Tibial nerve (tissue), 4 donors: ENCODE measurements at regions not wholly inside any gene's neighbourhood (a gene's known extent, or its start where the extent isn't known, plus 50 kb on each side); places are given as distances from the start of the nearest gene placed in this dataset.

Experiments used
- DNase-seq, 2 donors: peaks; one replicate each; pipeline ENCODE4 v3.0.0-alpha.2; 2019; ENCODE audit warnings: low spot score in 2 of 2
- H3K27ac ChIP-seq, 4 donors: fragments of 200-600 bp; sonication (generic) in 3 of 4; one replicate each; pipeline ENCODE4 v1.5.1; 2017 to 2019; ENCODE audit warnings: mild to moderate bottlenecking in 1 of 4
- H3K27me3 ChIP-seq, 2 donors: fragments of 200-600 bp; sonication (generic) in 1 of 2; one replicate each; pipeline versions ENCODE4 v1.5.1 to v1.6.0; 2017 to 2019
- H3K36me3 ChIP-seq, 3 donors: fragments of 200-600 bp; sonication (generic); one replicate each; pipeline ENCODE4 v1.5.1; 2018 to 2019
- H3K4me1 ChIP-seq, 4 donors: fragments of 200-600 bp; sonication (generic) in 3 of 4; one replicate each; pipeline ENCODE4 v1.5.1; 2017 to 2019
- H3K4me3 ChIP-seq, 4 donors: fragments of 200-600 bp; sonication (generic) in 3 of 4; one replicate each; pipeline ENCODE4 v1.5.1; 2017 to 2019; ENCODE audit warnings: mild to moderate bottlenecking in 1 of 4, moderate library complexity in 1 of 4
- H3K9me3 ChIP-seq, 4 donors: fragments of 200-600 bp; sonication (generic) in 3 of 4; one replicate each; pipeline ENCODE4 v1.5.1; 2017 to 2019
- CTCF ChIP-seq, 5 experiments: fragments of 200-600 bp in 3 of 5; fragments of 450-650 bp in 2 of 5; sonication (generic) in 3 of 5; IDR thresholded peaks; one replicate each; pipeline ENCODE4 v1.5.1; 2016 to 2019; ENCODE audit warnings: antibody characterized with exemption in 5 of 5, mild to moderate bottlenecking in 3 of 5, moderate library complexity in 2 of 5
- EP300 ChIP-seq, 2 donors: sonication (generic); formaldehyde crosslinking; IDR thresholded peaks; one replicate each; pipeline ENCODE4 v1.6.1; 2017; ENCODE audit warnings: antibody characterized with exemption in 2 of 2, mild to moderate bottlenecking in 1 of 2
- POLR2A ChIP-seq, 2 donors: fragments of 450-650 bp; IDR thresholded peaks; one replicate each; pipeline ENCODE4 v1.6.1; 2017; ENCODE audit warnings: antibody characterized with exemption in 2 of 2, mild to moderate bottlenecking in 2 of 2, moderate library complexity in 2 of 2
- WGBS, 2 donors: methylation state at CpG; one replicate each; pipeline ENCODE4 v1.1.5; 2018; 5-methylcytosine and 5-hydroxymethylcytosine counted together

GRCh38 chr14:95818581-95818980, 58.1 kb upstream of the TUNAR start:
- H3K4me3 ChIP-seq: no peak overlapping the region
- H3K4me1 ChIP-seq: no peaks in the 10 kb centered on the region
- 65 to 69% methylated on average over 5 of the region's 5 CpGs for WGBS, 2 donors
- peaks cover 0 to 2% (median 0%) of the 10 kb centered on the region in 4 donors for H3K9me3 ChIP-seq
- H3K36me3 ChIP-seq: no peaks in the 10 kb centered on the region
- TF ChIP-seq EP300 (IDR thresholded peaks at IDR 0.05) (no peak), POLR2A (IDR thresholded peaks at IDR 0.05) (no peak), CTCF (IDR thresholded peaks at IDR 0.05) (no peak)
- no peak overlapping the region for H3K27ac ChIP-seq
- DNase-seq: no peak
- peaks cover 0 to 2% of the 10 kb centered on the region in 2 donors for H3K27me3 ChIP-seq

GRCh38 chr14:95817271-95817670, 59.4 kb upstream of the TUNAR start:
- DNase-seq: no peak
- Histone ChIP-seq H3K4me3 (no peak overlapping the region), H3K27me3 (peaks cover 0 to 2% of the 10 kb centered on the region in 2 donors), H3K9me3 (peaks cover 0 to 2% (median 0%) of the 10 kb centered on the region in 4 donors), H3K36me3 (no peaks in the 10 kb centered on the region), H3K4me1 (no peaks in the 10 kb centered on the region), H3K27ac (no peak overlapping the region)
- WGBS, 2 donors: 57% methylated on average over 2 of the region's 2 CpGs
- TF ChIP-seq POLR2A (IDR thresholded peaks at IDR 0.05) (no peak), EP300 (IDR thresholded peaks at IDR 0.05) (no peak), CTCF (IDR thresholded peaks at IDR 0.05) (no peak)

GRCh38 chr14:95816539-95816938, 60.1 kb upstream of the TUNAR start:
- Histone ChIP-seq H3K27ac (no peak overlapping the region), H3K27me3 (peaks cover 0 to 2% of the 10 kb centered on the region in 2 donors), H3K4me3 (no peak overlapping the region), H3K36me3 (no peaks in the 10 kb centered on the region), H3K4me1 (no peaks in the 10 kb centered on the region), H3K9me3 (peaks cover 0 to 2% (median 0%) of the 10 kb centered on the region in 4 donors)
- 77 to 83% methylated on average over 7 of the region's 7 CpGs for WGBS, 2 donors
- no peak for DNase-seq
- TF ChIP-seq CTCF (IDR thresholded peaks at IDR 0.05): no peak
- no peak for TF ChIP-seq POLR2A (IDR thresholded peaks at IDR 0.05)
- TF ChIP-seq EP300 (IDR thresholded peaks at IDR 0.05): no peak

- Histone ChIP-seq H3K4me1 (no peaks in the 10 kb centered on the region), H3K9me3 (no peaks in the 10 kb centered on the region), H3K4me3 (no peak overlapping the region), H3K36me3 (no peaks in the 10 kb centered on the region), H3K27me3 (peaks cover 0 to 2% of the 10 kb centered on the region in 2 donors), H3K27ac (no peak overlapping the region)
- no peak for TF ChIP-seq EP300 (IDR thresholded peaks at IDR 0.05)
- no peak for TF ChIP-seq POLR2A (IDR thresholded peaks at IDR 0.05)
- TF ChIP-seq CTCF (IDR thresholded peaks at IDR 0.05): no peak
- DNase-seq: no peak
- 27 to 36% methylated on average over 11 of the region's 11 CpGs for WGBS, 2 donors
Measured at GRCh38 chr14:95815226-95815690, 61.4 kb upstream of the TUNAR start.

- no peaks in the 10 kb centered on the region for H3K36me3 ChIP-seq
- H3K4me1 ChIP-seq: no peaks in the 10 kb centered on the region
- no peak overlapping the region for H3K4me3 ChIP-seq
- no peak for TF ChIP-seq POLR2A (IDR thresholded peaks at IDR 0.05)
- no peak for TF ChIP-seq EP300 (IDR thresholded peaks at IDR 0.05)
- TF ChIP-seq CTCF (IDR thresholded peaks at IDR 0.05): no peak
- H3K27ac ChIP-seq: no peak overlapping the region
- no peaks in the 10 kb centered on the region for H3K9me3 ChIP-seq
- peaks cover 0 to 2% of the 10 kb centered on the region in 2 donors for H3K27me3 ChIP-seq
- DNase-seq: no peak
- WGBS, 2 donors: 84 to 86% methylated on average over 10 of the region's 10 CpGs
Measured at GRCh38 chr14:95814363-95815225, 62.0 kb upstream of the TUNAR start.
